ENCODE measurements at regions not wholly inside any gene's neighbourhood (a gene's known extent, or its start where the extent isn't known, plus 50 kb on each side); places are given as distances from the start of the nearest gene placed in this dataset.

DNA sequence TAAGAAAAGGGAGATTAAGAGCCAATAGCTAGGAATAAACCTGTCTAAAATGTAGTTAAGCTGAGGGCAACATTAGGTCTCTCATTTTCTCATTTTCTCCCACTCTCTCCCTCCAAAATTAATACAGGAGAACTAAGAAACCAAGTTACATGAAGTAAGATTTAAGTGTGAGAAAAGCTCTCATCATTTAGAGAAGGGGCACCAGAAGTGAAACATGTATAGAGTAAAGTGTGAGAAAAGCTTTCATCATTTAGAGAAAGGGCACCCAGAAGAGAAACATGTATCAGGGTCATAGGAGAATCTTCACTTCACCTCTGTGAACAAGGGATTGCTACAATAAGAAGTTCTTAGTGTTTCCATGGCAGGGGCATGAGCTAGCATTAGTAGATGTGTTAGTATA lies 132.4 kb upstream of the CNTN1 start:
- H3K4me3 ChIP-seq (ENCODE audit: low read depth in 1 of 3, low read length in 3 of 3) = no peak overlapping the region
- TF ChIP-seq RXRA (IDR thresholded peaks at IDR 0.05) = no peak
- TF ChIP-seq TAF1 (conservative IDR thresholded peaks at IDR 0.05) = no peak
- TF ChIP-seq, protein P1, sequence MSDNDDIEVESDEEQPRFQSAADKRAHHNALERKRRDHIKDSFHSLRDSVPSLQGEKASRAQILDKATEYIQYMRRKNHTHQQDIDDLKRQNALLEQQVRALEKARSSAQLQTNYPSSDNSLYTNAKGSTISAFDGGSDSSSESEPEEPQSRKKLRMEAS (IDR thresholded peaks at IDR 0.05) = no peak
- TF ChIP-seq FOXA2 (IDR thresholded peaks at IDR 0.05) = no peak
- no peak for TF ChIP-seq NR2F2 (IDR thresholded peaks at IDR 0.05)
- no peak for TF ChIP-seq EGR1 (IDR thresholded peaks at IDR 0.05; ENCODE audit: low read depth in 2 of 2)
- no peaks in the 10 kb centered on the region for H3K27me3 ChIP-seq (ENCODE audit: control insufficient read depth in 4 of 4, insufficient read depth in 4 of 4, low read length in 3 of 4)
- no peak overlapping the region for H3K27ac ChIP-seq (ENCODE audit: low read depth in 1 of 2, low read length in 2 of 2)
- no peaks in the 10 kb centered on the region for H3K9me3 ChIP-seq (ENCODE audit: control insufficient read depth in 4 of 4, low read length in 3 of 4)
- DNase-seq (ENCODE audit: low spot score) = no peak
- no peaks in the 10 kb centered on the region for H3K36me3 ChIP-seq (ENCODE audit: control insufficient read depth in 4 of 4, insufficient read depth in 3 of 4, low read depth in 1 of 4, low read length in 3 of 4)
- H3K9ac ChIP-seq (ENCODE audit: low read depth in 1 of 2, low read length in 2 of 2) = no peak overlapping the region
- no peaks in the 10 kb centered on the region for H3K4me1 ChIP-seq (ENCODE audit: control insufficient read depth in 4 of 4, insufficient read depth in 4 of 4, low read length in 3 of 4)

- TF ChIP-seq TAF1 (conservative IDR thresholded peaks at IDR 0.05) (no peak), GABPA (IDR thresholded peaks at IDR 0.05 in 1 of 2, conservative IDR thresholded peaks at IDR 0.05 in 1 of 2) (no peak), RAD21 (IDR thresholded peaks at IDR 0.05) (no peak), EGR1 (IDR thresholded peaks at IDR 0.05; ENCODE audit: low read depth in 2 of 2) (no peak), RXRA (IDR thresholded peaks at IDR 0.05) (no peak), FOXA2 (IDR thresholded peaks at IDR 0.05) (no peak), ZBTB33 (IDR thresholded peaks at IDR 0.05) (no peak), YY1 (IDR thresholded peaks at IDR 0.05) (no peak), JUND (IDR thresholded peaks at IDR 0.05) (no peak)
- TF ChIP-seq, protein P1 (IDR thresholded peaks at IDR 0.05) = no peak
- no peak for DNase-seq (ENCODE audit: low spot score)
- H3K36me3 ChIP-seq (ENCODE audit: control insufficient read depth in 4 of 4, insufficient read depth in 3 of 4, low read depth in 1 of 4, low read length in 3 of 4) = no peaks in the 10 kb centered on the region
- no peak overlapping the region for H3K27ac ChIP-seq (ENCODE audit: low read depth in 1 of 2, low read length in 2 of 2)
- no peaks in the 10 kb centered on the region for H3K4me1 ChIP-seq (ENCODE audit: control insufficient read depth in 4 of 4, insufficient read depth in 4 of 4, low read length in 3 of 4)
- H3K27me3 ChIP-seq (ENCODE audit: control insufficient read depth in 4 of 4, insufficient read depth in 4 of 4, low read length in 3 of 4) = no peaks in the 10 kb centered on the region
- H3K9me3 ChIP-seq (ENCODE audit: control insufficient read depth in 4 of 4, low read length in 3 of 4) = no peaks in the 10 kb centered on the region
- WGBS = 15% methylated on average over 1 of the region's 1 CpG
- H3K9ac ChIP-seq (ENCODE audit: low read depth in 1 of 2, low read length in 2 of 2) = no peak overlapping the region
- no peak overlapping the region for H3K4me3 ChIP-seq (ENCODE audit: low read depth in 1 of 3, low read length in 3 of 3)
Observed at GRCh38 chr12:40560848-40561247, 131.4 kb upstream of the CNTN1 start.

GRCh38 chr12:40561395-40561966 lies 130.8 kb upstream of the CNTN1 start:
- no peaks in the 10 kb centered on the region for H3K9me3 ChIP-seq (ENCODE audit: control insufficient read depth in 4 of 4, low read length in 3 of 4)
- no peak overlapping the region for H3K4me3 ChIP-seq (ENCODE audit: low read depth in 1 of 3, low read length in 3 of 3)
- H3K36me3 ChIP-seq (ENCODE audit: control insufficient read depth in 4 of 4, insufficient read depth in 3 of 4, low read depth in 1 of 4, low read length in 3 of 4) = no peaks in the 10 kb centered on the region
- no peaks in the 10 kb centered on the region for H3K27me3 ChIP-seq (ENCODE audit: control insufficient read depth in 4 of 4, insufficient read depth in 4 of 4, low read length in 3 of 4)
- TF ChIP-seq, protein P1 (IDR thresholded peaks at IDR 0.05) = no peak
- TF ChIP-seq CTCF (IDR thresholded peaks at IDR 0.05; ENCODE audit: low read depth, low read length, missing input control) (no peak), JUND (IDR thresholded peaks at IDR 0.05) (no peak), EGR1 (IDR thresholded peaks at IDR 0.05; ENCODE audit: low read depth in 2 of 2) (no peak), GABPA (IDR thresholded peaks at IDR 0.05 in 1 of 2, conservative IDR thresholded peaks at IDR 0.05 in 1 of 2) (no peak), RAD21 (IDR thresholded peaks at IDR 0.05) (no peak)
- TF ChIP-seq, protein P2, sequence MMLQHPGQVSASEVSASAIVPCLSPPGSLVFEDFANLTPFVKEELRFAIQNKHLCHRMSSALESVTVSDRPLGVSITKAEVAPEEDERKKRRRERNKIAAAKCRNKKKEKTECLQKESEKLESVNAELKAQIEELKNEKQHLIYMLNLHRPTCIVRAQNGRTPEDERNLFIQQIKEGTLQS (IDR thresholded peaks at IDR 0.05) = no peak
- H3K9ac ChIP-seq (ENCODE audit: low read depth in 1 of 2, low read length in 2 of 2) = no peak overlapping the region
- no peak for DNase-seq (ENCODE audit: low spot score)
- H3K4me1 ChIP-seq (ENCODE audit: control insufficient read depth in 4 of 4, insufficient read depth in 4 of 4, low read length in 3 of 4) = no peaks in the 10 kb centered on the region
- no peak overlapping the region for H3K27ac ChIP-seq (ENCODE audit: low read depth in 1 of 2, low read length in 2 of 2)
- WGBS = 71% methylated on average over 4 of the region's 4 CpGs

All from liver (tissue), 8 donors.